HUES6 (cell line): ENCODE measurements at regions not wholly inside any gene's neighbourhood (a gene's known extent, or its start where the extent isn't known, plus 50 kb on each side); places are given as distances from the start of the nearest gene placed in this dataset.
"Not testable (repeated sequence)": the region's sequence is repeated elsewhere in the genome, so short reads cannot be mapped to it uniquely, and the experiment has no call there.

Experiments
- H3K27ac ChIP-seq: 2 replicates; pipeline ENCODE4 v1.7.0; 2013; ENCODE audit warnings: low read depth, mild to moderate bottlenecking, low read length, inconsistent platforms
- H3K27me3 ChIP-seq: 2 replicates; pipeline ENCODE4 v1.6.1; 2013; ENCODE audit warnings: low read length; ENCODE audit not compliant: control insufficient read depth, insufficient read depth
- H3K36me3 ChIP-seq: 2 replicates; pipeline ENCODE4 v1.6.1; 2013; ENCODE audit warnings: low read length; ENCODE audit not compliant: control insufficient read depth, insufficient read depth
- H3K4me1 ChIP-seq: 2 replicates; pipeline ENCODE4 v1.6.1; 2013; ENCODE audit warnings: low read length; ENCODE audit not compliant: control insufficient read depth, insufficient read depth
- H3K4me3 ChIP-seq: 2 replicates; pipeline ENCODE4 v1.5.1; 2013; ENCODE audit warnings: low read depth, low read length
- H3K9ac ChIP-seq: one replicate; pipeline ENCODE4 v1.6.1; 2013; ENCODE audit warnings: mild to moderate bottlenecking, low read length
- H3K9me3 ChIP-seq: 2 replicates; pipeline ENCODE4 v1.6.1; 2013; ENCODE audit warnings: low read depth, low read length; ENCODE audit not compliant: control insufficient read depth, insufficient read depth

- Histone ChIP-seq H3K36me3 (no peaks in the 10 kb centered on the region), H3K4me3 (no peak overlapping the region), H3K9ac (no peak overlapping the region), H3K4me1 (no peaks in the 10 kb centered on the region), H3K27ac (no peak overlapping the region), H3K9me3 (no peaks in the 10 kb centered on the region), H3K27me3 (no peaks in the 10 kb centered on the region)
Observed at GRCh38 chr6:991192-991591, 298.3 kb upstream of the EXOC2 start.

- no peaks in the 10 kb centered on the region for H3K36me3 ChIP-seq
- no peak overlapping the region for H3K9ac ChIP-seq
- H3K27me3 ChIP-seq: no peaks in the 10 kb centered on the region; the same call in 1 of the 2 replicates
- no peak overlapping the region for H3K27ac ChIP-seq
- H3K4me3 ChIP-seq: no peak overlapping the region
- no peaks in the 10 kb centered on the region for H3K4me1 ChIP-seq
- H3K9me3 ChIP-seq: no peaks in the 10 kb centered on the region
Observed at GRCh38 chr6:984031-984430, 291.1 kb upstream of the EXOC2 start.

GRCh38 chr6:978937-979685, 286.2 kb upstream of the EXOC2 start:
- H3K27ac ChIP-seq: no peak overlapping the region
- no peak overlapping the region for H3K9ac ChIP-seq
- H3K4me1 ChIP-seq: no peaks in the 10 kb centered on the region
- H3K4me3 ChIP-seq: no peak overlapping the region
- H3K36me3 ChIP-seq: no peaks in the 10 kb centered on the region
- H3K27me3 ChIP-seq: no peaks in the 10 kb centered on the region; the same call in 1 of the 2 replicates
- peaks cover 9% of the 10 kb centered on the region; the same call in 1 of the 2 replicates for H3K9me3 ChIP-seq

GRCh38 chr6:977226-977625, 284.3 kb upstream of the EXOC2 start:
- not testable (repeated sequence) for H3K9me3 ChIP-seq, H3K4me3 ChIP-seq, H3K27me3 ChIP-seq, H3K27ac ChIP-seq, H3K9ac ChIP-seq, H3K4me1 ChIP-seq, H3K36me3 ChIP-seq

GRCh38 chr6:971981-972640, 279.2 kb upstream of the EXOC2 start:
- H3K9me3 ChIP-seq: peaks cover 9% of the 10 kb centered on the region; the same call in 1 of the 2 replicates
- no peaks in the 10 kb centered on the region for H3K36me3 ChIP-seq
- no peak overlapping the region for H3K9ac ChIP-seq
- no peak overlapping the region for H3K27ac ChIP-seq
- H3K4me3 ChIP-seq: no peak overlapping the region
- no peaks in the 10 kb centered on the region for H3K27me3 ChIP-seq
- no peaks in the 10 kb centered on the region for H3K4me1 ChIP-seq

- H3K27me3 ChIP-seq: no peaks in the 10 kb centered on the region
- H3K4me3 ChIP-seq: no peak overlapping the region
- no peaks in the 10 kb centered on the region for H3K36me3 ChIP-seq
- H3K9me3 ChIP-seq: no peaks in the 10 kb centered on the region
- no peak overlapping the region for H3K27ac ChIP-seq
- no peaks in the 10 kb centered on the region for H3K4me1 ChIP-seq
- no peak overlapping the region for H3K9ac ChIP-seq
Observed at GRCh38 chr6:968791-969190, 275.9 kb upstream of the EXOC2 start.

GRCh38 chr6:967701-968100, 274.8 kb upstream of the EXOC2 start:
- no peak overlapping the region for H3K27ac ChIP-seq

GRCh38 chr6:965343-965742, 272.4 kb upstream of the EXOC2 start:
- H3K27me3 ChIP-seq: no peaks in the 10 kb centered on the region; the same call in 1 of the 2 replicates
- H3K36me3 ChIP-seq: no peaks in the 10 kb centered on the region
- no peak overlapping the region for H3K4me3 ChIP-seq
- H3K9ac ChIP-seq: no peak overlapping the region
- no peak overlapping the region for H3K27ac ChIP-seq
- H3K9me3 ChIP-seq: no peaks in the 10 kb centered on the region
- H3K4me1 ChIP-seq: no peaks in the 10 kb centered on the region

More at GRCh38 chr6:967701-968100, 274.8 kb upstream of the EXOC2 start:
- Histone ChIP-seq H3K36me3 (no peaks in the 10 kb centered on the region), H3K4me1 (no peaks in the 10 kb centered on the region), H3K9ac (no peak overlapping the region), H3K9me3 (no peaks in the 10 kb centered on the region), H3K4me3 (no peak overlapping the region), H3K27me3 (no peaks in the 10 kb centered on the region)

GRCh38 chr6:963456-963855, 270.5 kb upstream of the EXOC2 start:
- Histone ChIP-seq H3K4me3 (no peak overlapping the region), H3K36me3 (no peaks in the 10 kb centered on the region), H3K4me1 (no peaks in the 10 kb centered on the region), H3K27me3 (no peaks in the 10 kb centered on the region; the same call in 1 of the 2 replicates), H3K27ac (no peak overlapping the region), H3K9me3 (no peaks in the 10 kb centered on the region), H3K9ac (no peak overlapping the region)

- Histone ChIP-seq H3K27me3 (no peaks in the 10 kb centered on the region; the same call in 1 of the 2 replicates), H3K9ac (no peak overlapping the region), H3K4me1 (no peaks in the 10 kb centered on the region), H3K9me3 (no peaks in the 10 kb centered on the region), H3K4me3 (no peak overlapping the region), H3K27ac (no peak overlapping the region), H3K36me3 (no peaks in the 10 kb centered on the region)
Observed at GRCh38 chr6:961407-961960, 268.5 kb upstream of the EXOC2 start.

- no peak overlapping the region for H3K9ac ChIP-seq
- H3K36me3 ChIP-seq: no peaks in the 10 kb centered on the region
- no peak overlapping the region for H3K4me3 ChIP-seq
- no peak overlapping the region for H3K27ac ChIP-seq
- H3K4me1 ChIP-seq: no peaks in the 10 kb centered on the region
- no peaks in the 10 kb centered on the region for H3K9me3 ChIP-seq
- H3K27me3 ChIP-seq: no peaks in the 10 kb centered on the region; the same call in 1 of the 2 replicates
Observed at GRCh38 chr6:960356-960755, 267.4 kb upstream of the EXOC2 start.
